HEK293 (cell line): ENCODE measurements at regions not wholly inside any gene's neighbourhood (a gene's known extent, or its start where the extent isn't known, plus 50 kb on each side); places are given as distances from the start of the nearest gene placed in this dataset.

Experiments used
- ATF2 ChIP-seq: fragments of 450-650 bp; formaldehyde crosslinking; IDR thresholded peaks from 2 replicates; pipeline ENCODE4 v1.5.1; 2016; ENCODE audit warnings: missing biosample characterization, missing genetic modification characterization, low read depth
- CTCF ChIP-seq: fragments of 450-650 bp; formaldehyde crosslinking; IDR thresholded peaks from 2 replicates; pipeline ENCODE4 v1.5.1; 2016; ENCODE audit warnings: missing biosample characterization, missing genetic modification characterization
- PBX3 ChIP-seq: sonication (generic); formaldehyde crosslinking; IDR thresholded peaks from 2 replicates; pipeline ENCODE4 v1.8.1; 2022; ENCODE audit warnings: mild to moderate bottlenecking, moderate library complexity, missing genetic modification reagents
- REST ChIP-seq: fragments of 450-650 bp; formaldehyde crosslinking; IDR thresholded peaks from 2 replicates; pipeline ENCODE4 v1.5.1; 2016; ENCODE audit warnings: missing biosample characterization, missing genetic modification characterization
- TCF7L2 ChIP-seq: IDR thresholded peaks from 2 replicates; pipeline ENCODE4 v1.6.1; 2011; ENCODE audit warnings: low read depth, mild to moderate bottlenecking, inconsistent platforms, low read length, moderate library complexity, borderline replicate concordance
- YY1 ChIP-seq: fragments of 450-650 bp; formaldehyde crosslinking; IDR thresholded peaks from 2 replicates; pipeline ENCODE4 v1.5.1; 2018; ENCODE audit warnings: missing biosample characterization, missing genetic modification characterization
- ZNF16 ChIP-seq: fragments of 450-650 bp; formaldehyde crosslinking; IDR thresholded peaks from 2 replicates; pipeline ENCODE4 v1.5.1; 2016; ENCODE audit warnings: low read depth, missing biosample characterization, missing genetic modification characterization
- ZNF184 ChIP-seq: fragments of 450-650 bp; IDR thresholded peaks from 2 replicates; pipeline ENCODE4 v1.5.1; 2018; ENCODE audit warnings: missing biosample characterization, mild to moderate bottlenecking, missing genetic modification characterization
- ZNF274 ChIP-seq, 2 experiments: fragments of 200-500 bp in 1 of 2; fragments of 450-650 bp in 1 of 2; sonication (Bioruptor generic) in 1 of 2; formaldehyde crosslinking in 1 of 2; IDR thresholded peaks; 2 replicates each; pipeline versions ENCODE4 v1.5.1 to v1.6.1; 2014 to 2016; ENCODE audit warnings: borderline replicate concordance in 1 of 2, inconsistent platforms in 1 of 2, low read length in 1 of 2, missing biosample characterization in 1 of 2, missing genetic modification characterization in 1 of 2
- ZNF350 ChIP-seq: fragments of 450-650 bp; formaldehyde crosslinking; IDR thresholded peaks from 2 replicates; pipeline ENCODE4 v1.5.0; 2017; ENCODE audit warnings: missing biosample characterization, mild to moderate bottlenecking, missing genetic modification characterization
- ZNF488 ChIP-seq: fragments of 450-650 bp; formaldehyde crosslinking; IDR thresholded peaks from 2 replicates; pipeline ENCODE4 v1.5.1; 2016; ENCODE audit warnings: missing biosample characterization, missing genetic modification characterization
- ZNF626 ChIP-seq: fragments of 450-650 bp; sonication (Bioruptor Pico); formaldehyde crosslinking; IDR thresholded peaks from 2 replicates; pipeline ENCODE4 v1.5.1; 2018; ENCODE audit warnings: missing biosample characterization, missing genetic modification characterization, inconsistent platforms
- ZNF645 ChIP-seq: fragments of 450-650 bp; formaldehyde crosslinking; IDR thresholded peaks from 2 replicates; pipeline ENCODE4; 2016; ENCODE audit warnings: missing biosample characterization, missing genetic modification characterization
- ZSCAN23 ChIP-seq: fragments of 450-650 bp; formaldehyde crosslinking; IDR thresholded peaks from 2 replicates; pipeline ENCODE4 v1.5.1; 2016; ENCODE audit warnings: missing biosample characterization, missing genetic modification characterization

- TF ChIP-seq CTCF (tag by site-specific recombination) (no peak), ATF2 (no peak), ZNF350 (no peak), ZNF488 (tag by site-specific recombination) (no peak), ZNF274 (IDR thresholded peaks at IDR 0.05; ENCODE audit: low read length) (no peak), ZNF274 (tag by site-specific recombination; IDR thresholded peaks at IDR 0.05; ENCODE audit: borderline replicate concordance) (no peak), ZNF184 (tag by site-specific recombination) (no peak), ZSCAN23 (tag by site-specific recombination) (no peak), PBX3 (CRISPR knock-in tag) (no peak), ZNF16 (tag by site-specific recombination) (no peak), REST (tag by site-specific recombination) (no peak), TCF7L2 (no peak), ZNF626 (tag by site-specific recombination) (no peak), YY1 (tag by site-specific recombination) (no peak), ZNF645 (tag by site-specific recombination) (no peak)
Measured at GRCh38 chr2:207221731-207222130, 56.0 kb upstream of the KLF7 start.
